K562 (cell line): ENCODE measurements at regions not wholly inside any gene's neighbourhood (a gene's known extent, or its start where the extent isn't known, plus 50 kb on each side); places are given as distances from the start of the nearest gene placed in this dataset.

Source experiments
- ETV6 ChIP-seq, 3 experiments: fragments of 150-350 bp in 1 of 3; sonication (generic) in 1 of 3; formaldehyde crosslinking in 1 of 3; IDR thresholded peaks; 2 replicates each; pipeline versions ENCODE4 v1.6.1 to v1.8.0; 2014 to 2022; ENCODE audit warnings: borderline replicate concordance in 2 of 3, low read depth in 2 of 3, antibody characterized with exemption in 1 of 3, low read length in 1 of 3, mild to moderate bottlenecking in 1 of 3, missing genetic modification reagents in 1 of 3
- EZH2 ChIP-seq: IDR thresholded peaks from 2 replicates; pipeline ENCODE4 v1.6.1; 2012; ENCODE audit warnings: low read depth, mild to moderate bottlenecking, inconsistent platforms, low read length, borderline replicate concordance
- FOXM1 ChIP-seq, 2 experiments: fragments of 450-650 bp in 1 of 2; sonication (generic) in 1 of 2; formaldehyde crosslinking in 1 of 2; IDR thresholded peaks; 2 replicates each; pipeline versions ENCODE4 v1.6.1 to v1.9.0; 2017 to 2022; ENCODE audit warnings: low read depth in 2 of 2, mild to moderate bottlenecking in 2 of 2, missing genetic modification reagents in 1 of 2, moderate library complexity in 1 of 2
- NFRKB ChIP-seq: fragments of 450-650 bp; IDR thresholded peaks from 2 replicates; pipeline ENCODE4 v1.6.1; 2016; ENCODE audit warnings: low read depth
- POLR2AphosphoS5 ChIP-seq: IDR thresholded peaks from 2 replicates; pipeline ENCODE4 v1.6.1; 2011; ENCODE audit warnings: mild to moderate bottlenecking, low read depth, low read length, moderate library complexity; ENCODE audit not compliant: control insufficient read depth, insufficient read depth
- SP2 ChIP-seq: IDR thresholded peaks from 2 replicates; pipeline ENCODE4 v1.6.1; 2011; ENCODE audit warnings: mild to moderate bottlenecking, low read depth, low read length, moderate library complexity; ENCODE audit not compliant: poor library complexity, severe bottlenecking; ENCODE audit errors: extremely low read depth
- TF ChIP-seq, protein P1 (sequence below), 3 experiments: IDR thresholded peaks in 2 of 3; conservative IDR thresholded peaks in 1 of 3; 2 replicates each; pipeline ENCODE4 v1.5.1; 2011 to 2012; ENCODE audit warnings: low read length in 3 of 3, mild to moderate bottlenecking in 3 of 3, control low read depth in 2 of 3, improper control_type of control experiment in 1 of 3, inconsistent platforms in 1 of 3, low read depth in 1 of 3, mixed read lengths in 1 of 3, moderate library complexity in 1 of 3; ENCODE audit not compliant: insufficient read depth in 2 of 3
- TF ChIP-seq, protein P2 (sequence below): fragments of 250-450 bp; sonication (Bioruptor Pico); IDR thresholded peaks from 2 replicates; pipeline ENCODE4 v1.8.0; 2022; ENCODE audit warnings: moderate library complexity, mild to moderate bottlenecking, inconsistent platforms

DNA sequence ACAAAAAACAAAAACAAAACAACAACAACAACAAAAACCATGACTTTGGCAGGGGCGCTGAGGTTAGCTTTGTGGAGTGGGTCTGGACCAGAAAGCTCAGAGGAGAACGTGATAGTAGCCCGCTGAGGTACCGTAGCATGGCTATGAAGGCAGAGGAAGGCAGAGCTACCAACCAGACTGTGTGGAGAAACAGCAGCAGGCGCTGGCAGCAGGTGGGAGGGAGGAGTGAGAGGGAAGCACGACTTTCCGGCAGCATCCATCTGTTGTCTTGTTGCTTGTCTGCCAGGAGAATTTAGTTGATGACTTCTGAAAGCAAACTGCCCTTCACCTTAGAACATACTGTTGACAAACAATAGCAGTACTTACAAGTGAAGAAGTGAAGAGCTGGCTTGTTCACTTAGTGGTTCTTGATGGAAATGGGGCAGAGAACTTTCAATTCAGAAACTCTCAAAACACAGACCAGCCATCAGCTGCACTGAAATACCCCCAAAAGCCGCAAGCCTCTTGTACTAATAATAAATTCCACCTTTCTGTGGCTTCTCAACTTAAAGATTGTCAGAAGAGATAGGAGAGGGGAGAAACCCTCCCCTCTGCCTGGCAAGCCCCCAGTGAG is 447.2 kb downstream of the SLITRK2 start:
- TF ChIP-seq EZH2 (no peak), POLR2AphosphoS5 (no peak), NFRKB (no peak), SP2 (no peak), FOXM1 (IDR thresholded peaks at IDR 0.05; ENCODE audit: low read depth) (no peak), FOXM1 (CRISPR knock-in tag; IDR thresholded peaks at IDR 0.05; ENCODE audit: low read depth) (no peak), ETV6 (IDR thresholded peaks at IDR 0.05; ENCODE audit: borderline replicate concordance in 1 of 2, low read depth in 2 of 2, low read length in 1 of 2) (no peak), ETV6 (CRISPR knock-in tag; IDR thresholded peaks at IDR 0.05; ENCODE audit: borderline replicate concordance) (no peak)
- TF ChIP-seq, protein P1, sequence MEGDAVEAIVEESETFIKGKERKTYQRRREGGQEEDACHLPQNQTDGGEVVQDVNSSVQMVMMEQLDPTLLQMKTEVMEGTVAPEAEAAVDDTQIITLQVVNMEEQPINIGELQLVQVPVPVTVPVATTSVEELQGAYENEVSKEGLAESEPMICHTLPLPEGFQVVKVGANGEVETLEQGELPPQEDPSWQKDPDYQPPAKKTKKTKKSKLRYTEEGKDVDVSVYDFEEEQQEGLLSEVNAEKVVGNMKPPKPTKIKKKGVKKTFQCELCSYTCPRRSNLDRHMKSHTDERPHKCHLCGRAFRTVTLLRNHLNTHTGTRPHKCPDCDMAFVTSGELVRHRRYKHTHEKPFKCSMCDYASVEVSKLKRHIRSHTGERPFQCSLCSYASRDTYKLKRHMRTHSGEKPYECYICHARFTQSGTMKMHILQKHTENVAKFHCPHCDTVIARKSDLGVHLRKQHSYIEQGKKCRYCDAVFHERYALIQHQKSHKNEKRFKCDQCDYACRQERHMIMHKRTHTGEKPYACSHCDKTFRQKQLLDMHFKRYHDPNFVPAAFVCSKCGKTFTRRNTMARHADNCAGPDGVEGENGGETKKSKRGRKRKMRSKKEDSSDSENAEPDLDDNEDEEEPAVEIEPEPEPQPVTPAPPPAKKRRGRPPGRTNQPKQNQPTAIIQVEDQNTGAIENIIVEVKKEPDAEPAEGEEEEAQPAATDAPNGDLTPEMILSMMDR (IDR thresholded peaks at IDR 0.05 in 2 of 3, conservative IDR thresholded peaks at IDR 0.05 in 1 of 3; ENCODE audit: insufficient read depth in 2 of 3, low read depth in 1 of 3, low read length in 3 of 3): no peak
- TF ChIP-seq, protein P2, sequence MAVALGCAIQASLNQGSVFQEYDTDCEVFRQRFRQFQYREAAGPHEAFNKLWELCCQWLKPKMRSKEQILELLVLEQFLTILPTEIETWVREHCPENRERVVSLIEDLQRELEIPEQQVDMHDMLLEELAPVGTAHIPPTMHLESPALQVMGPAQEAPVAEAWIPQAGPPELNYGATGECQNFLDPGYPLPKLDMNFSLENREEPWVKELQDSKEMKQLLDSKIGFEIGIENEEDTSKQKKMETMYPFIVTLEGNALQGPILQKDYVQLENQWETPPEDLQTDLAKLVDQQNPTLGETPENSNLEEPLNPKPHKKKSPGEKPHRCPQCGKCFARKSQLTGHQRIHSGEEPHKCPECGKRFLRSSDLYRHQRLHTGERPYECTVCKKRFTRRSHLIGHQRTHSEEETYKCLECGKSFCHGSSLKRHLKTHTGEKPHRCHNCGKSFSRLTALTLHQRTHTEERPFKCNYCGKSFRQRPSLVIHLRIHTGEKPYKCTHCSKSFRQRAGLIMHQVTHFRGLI: no peak
